Neuronal stem cell (in vitro differentiated cells): ENCODE measurements at regions not wholly inside any gene's neighbourhood (a gene's known extent, or its start where the extent isn't known, plus 50 kb on each side); places are given as distances from the start of the nearest gene placed in this dataset.

Source experiments
- DNase-seq: peaks from one replicate; pipeline ENCODE4 v3.0.0-alpha.2; 2013; ENCODE audit warnings: low spot score
- H2AFZ ChIP-seq: one replicate; pipeline ENCODE4 v1.6.1; 2013; ENCODE audit warnings: mild to moderate bottlenecking, low read length, inconsistent platforms
- H2AK5ac ChIP-seq: 2 replicates; pipeline ENCODE4 v1.6.1; 2013; ENCODE audit warnings: low read depth, mild to moderate bottlenecking, inconsistent platforms, low read length, moderate library complexity, mixed read lengths
- H2BK120ac ChIP-seq: 2 replicates; pipeline ENCODE4 v1.6.1; 2013; ENCODE audit warnings: low read depth, mild to moderate bottlenecking, inconsistent platforms, low read length, moderate library complexity, mixed read lengths
- H2BK12ac ChIP-seq: one replicate; pipeline ENCODE4 v1.6.1; 2013; ENCODE audit warnings: low read length, inconsistent platforms
- H2BK15ac ChIP-seq: 2 replicates; pipeline ENCODE4 v1.6.1; 2013; ENCODE audit warnings: mild to moderate bottlenecking, low read length, inconsistent platforms, mixed read lengths
- H2BK5ac ChIP-seq: one replicate; pipeline ENCODE4 v1.6.1; 2013; ENCODE audit warnings: inconsistent platforms, mild to moderate bottlenecking, low read length, moderate library complexity
- H3K14ac ChIP-seq: one replicate; pipeline ENCODE4 v1.6.1; 2013; ENCODE audit warnings: low read length, inconsistent platforms
- H3K18ac ChIP-seq: 2 replicates; pipeline ENCODE4 v1.6.1; 2013; ENCODE audit warnings: low read length, inconsistent platforms
- H3K23ac ChIP-seq: 2 replicates; pipeline ENCODE4 v1.6.1; 2013; ENCODE audit warnings: low read depth, mild to moderate bottlenecking, mixed read lengths, low read length, inconsistent platforms; ENCODE audit not compliant: poor library complexity
- H3K27ac ChIP-seq: replicated peaks from 3 replicates; pipeline ENCODE4 v1.5.1; 2013; ENCODE audit warnings: low read length, inconsistent platforms
- H3K27me3 ChIP-seq, 3 experiments: 2 replicates each; pipeline ENCODE4 v1.6.1; 2013; ENCODE audit warnings: low read length in 3 of 3, mild to moderate bottlenecking in 2 of 3, inconsistent platforms in 1 of 3, low read depth in 1 of 3, mixed read lengths in 1 of 3, moderate library complexity in 1 of 3; ENCODE audit not compliant: control insufficient read depth in 3 of 3, insufficient read depth in 3 of 3
- H3K36me3 ChIP-seq, 2 donors: replicated peaks in 1 of 2; 2 replicates each; pipeline ENCODE4 v1.6.1; 2013; ENCODE audit warnings: low read length in 2 of 2; ENCODE audit not compliant: control insufficient read depth in 2 of 2, insufficient read depth in 2 of 2
- H3K4ac ChIP-seq: 2 replicates; pipeline ENCODE4 v1.6.1; 2013; ENCODE audit warnings: inconsistent platforms, mild to moderate bottlenecking, low read length, moderate library complexity
- H3K4me1 ChIP-seq, 2 donors: 1 replicate in 1 of 2; 2 replicates in 1 of 2; pipeline ENCODE4 v1.6.1; 2013; ENCODE audit warnings: low read length in 2 of 2, low read depth in 1 of 2; ENCODE audit not compliant: control insufficient read depth in 2 of 2, insufficient read depth in 1 of 2
- H3K4me2 ChIP-seq: one replicate; pipeline ENCODE4 v1.6.1; 2013; ENCODE audit warnings: mild to moderate bottlenecking, low read length, inconsistent platforms; ENCODE audit not compliant: insufficient read depth, poor library complexity, severe bottlenecking
- H3K4me3 ChIP-seq, 2 donors: 2 replicates each; pipeline ENCODE4 v1.5.1; 2013; ENCODE audit warnings: low read length in 2 of 2, mild to moderate bottlenecking in 2 of 2, inconsistent platforms in 1 of 2, moderate library complexity in 1 of 2
- H3K79me1 ChIP-seq: one replicate; pipeline ENCODE4 v1.6.1; 2013; ENCODE audit warnings: low read depth, mild to moderate bottlenecking, inconsistent platforms, low read length, moderate library complexity
- H3K9ac ChIP-seq: one replicate; pipeline ENCODE4 v1.6.1; 2013; ENCODE audit warnings: mild to moderate bottlenecking, low read depth, low read length, inconsistent platforms; ENCODE audit not compliant: poor library complexity
- H3K9me3 ChIP-seq, 2 donors: replicated peaks in 1 of 2; 2 replicates each; pipeline versions ENCODE3 to v1.6.1; 2013; ENCODE audit warnings: low read length in 2 of 2, mild to moderate bottlenecking in 2 of 2, inconsistent platforms in 1 of 2, low read depth in 1 of 2, mixed read lengths in 1 of 2, moderate library complexity in 1 of 2; ENCODE audit not compliant: control insufficient read depth in 2 of 2, insufficient read depth in 1 of 2
- H4K8ac ChIP-seq: one replicate; pipeline ENCODE4 v1.6.1; 2013; ENCODE audit warnings: low read depth, mild to moderate bottlenecking, inconsistent platforms, low read length, moderate library complexity
- H4K91ac ChIP-seq: one replicate; pipeline ENCODE4 v1.6.1; 2013; ENCODE audit warnings: low read length, low read depth, mild to moderate bottlenecking, inconsistent platforms; ENCODE audit not compliant: poor library complexity
- WGBS, 2 donors: extraction: QIAGEN DNeasy Blood & Tissue Kit; methylation state at CpG; one replicate each; pipeline ENCODE4 v1.1.7; 2013; ENCODE audit warnings: missing lambda C conversion rate in 2 of 2, mixed read lengths in 1 of 2; ENCODE audit not compliant: insufficient read length in 2 of 2, insufficient replicate concordance in 1 of 2; ENCODE audit errors: extremely low coverage in 2 of 2; 5-methylcytosine and 5-hydroxymethylcytosine counted together

DNA sequence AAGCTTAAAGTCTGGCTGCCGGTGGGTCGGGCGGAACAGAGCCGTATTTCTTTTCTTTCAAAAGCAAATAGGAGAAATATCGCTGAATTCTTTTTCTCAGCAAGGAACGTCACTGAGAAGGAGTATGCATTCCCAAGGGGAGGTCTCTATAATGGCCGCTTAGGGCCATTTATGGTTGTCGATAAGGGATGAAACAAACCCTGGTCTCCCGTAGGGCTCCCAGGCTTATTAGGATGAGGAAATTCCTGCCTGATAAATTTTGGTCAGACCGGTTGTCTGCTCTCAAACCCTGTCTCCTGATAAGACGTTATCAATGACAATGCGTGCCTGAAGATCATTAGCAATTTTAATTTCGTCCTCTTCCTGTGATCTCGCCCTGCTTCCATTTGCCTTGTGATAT, 227.7 kb upstream of the ZEB2 start:
- Histone ChIP-seq H4K91ac (no peak overlapping the region), H2BK120ac (no peak overlapping the region), H3K23ac (no peak overlapping the region), H3K4me3 (no peak overlapping the region), H3K4ac (no peak overlapping the region), H3K14ac (no peak overlapping the region), H2AFZ (no peak overlapping the region), H2AK5ac (no peak overlapping the region), H2BK5ac (no peak overlapping the region), H3K4me2 (no peak overlapping the region), H3K79me1 (no peaks in the 10 kb centered on the region), H3K9ac (no peak overlapping the region), H3K27me3 (no peaks in the 10 kb centered on the region), H2BK12ac (no peak overlapping the region), H3K27ac (no peak overlapping the region), H3K9me3 (peaks cover 8 to 28% of the 10 kb centered on the region in 2 donors), H2BK15ac (no peak overlapping the region), H4K8ac (no peak overlapping the region), H3K4me1 (no peaks in the 10 kb centered on the region), H3K18ac (no peak overlapping the region), H3K36me3 (no peaks in the 10 kb centered on the region)
- no peak for DNase-seq
- no CpG with 5 or more reads among the region's 14 CpGs for WGBS, 2 donors

DNA sequence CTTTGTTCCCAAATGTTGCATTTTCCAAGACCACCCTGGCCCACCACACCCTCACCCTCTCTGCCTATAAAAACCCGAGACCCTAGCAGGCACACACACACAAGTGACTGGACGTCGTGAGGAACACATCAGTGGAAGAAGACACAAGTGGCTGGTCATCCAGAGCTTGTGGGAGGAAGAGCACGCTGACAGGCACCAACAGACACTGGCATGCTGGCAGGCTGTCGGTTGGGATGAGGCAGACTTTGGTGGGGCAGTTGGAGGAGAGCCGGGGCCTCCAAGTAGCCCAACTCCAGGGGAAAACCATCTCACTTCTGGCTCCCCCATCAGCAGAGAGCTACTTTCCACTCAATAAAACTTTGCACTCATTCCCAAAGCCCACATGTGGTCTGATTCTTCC, 225.5 kb upstream of the ZEB2 start:
- peak overlapping the region; percentile 85 for H3K23ac ChIP-seq
- peak overlapping the region; percentile 61 for H2BK120ac ChIP-seq
- no peak overlapping the region for H2AK5ac ChIP-seq
- no peak overlapping the region for H3K4me3 ChIP-seq
- WGBS, 2 donors, result no CpG with 5 or more reads among the region's 6 CpGs
- H3K14ac ChIP-seq, result no peak overlapping the region
- no peak overlapping the region for H3K18ac ChIP-seq
- H3K4me2 ChIP-seq, result no peak overlapping the region
- peak overlapping the region; percentile 74 for H3K9ac ChIP-seq
- no peaks in the 10 kb centered on the region for H3K27me3 ChIP-seq
- no peak overlapping the region for H2BK5ac ChIP-seq
- no peaks in the 10 kb centered on the region for H3K79me1 ChIP-seq
- H3K4ac ChIP-seq, result no peak overlapping the region
- H3K27ac ChIP-seq, result no peak overlapping the region
- no peak overlapping the region for H2AFZ ChIP-seq
- H2BK12ac ChIP-seq, result peak overlapping the region; percentile 58
- no peaks in the 10 kb centered on the region for H3K4me1 ChIP-seq
- no peak overlapping the region for H2BK15ac ChIP-seq
- H3K36me3 ChIP-seq, result no peaks in the 10 kb centered on the region
- no peak overlapping the region for H4K91ac ChIP-seq
- no peak overlapping the region for H4K8ac ChIP-seq
- DNase-seq, result no peak
- peaks cover 8 to 20% of the 10 kb centered on the region in 2 donors for H3K9me3 ChIP-seq

DNA sequence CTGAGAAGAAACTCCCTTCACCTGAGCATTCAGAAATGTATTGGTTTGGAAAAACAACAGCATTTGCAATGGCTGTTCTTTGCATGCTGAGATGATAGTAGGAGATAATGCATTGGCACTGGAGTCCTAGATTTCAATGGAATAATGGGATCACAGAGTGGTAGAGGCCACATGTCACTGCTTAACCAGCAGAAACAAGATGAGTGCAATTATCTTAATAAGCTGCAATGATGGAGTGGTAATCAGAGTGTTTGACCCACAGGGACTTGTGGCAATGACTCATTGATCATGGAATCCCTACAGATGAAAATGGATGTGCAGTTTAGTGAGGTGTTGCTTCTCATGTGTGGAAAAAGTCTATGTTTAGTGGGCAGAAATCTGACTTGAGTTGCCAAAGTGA, 218.8 kb upstream of the ZEB2 start:
- Histone ChIP-seq H2AK5ac (no peak overlapping the region), H2BK15ac (no peak overlapping the region), H3K27ac (no peak overlapping the region), H2BK120ac (no peak overlapping the region), H3K9ac (no peak overlapping the region), H3K4ac (no peak overlapping the region), H3K4me1 (no peaks in the 10 kb centered on the region), H2AFZ (no peak overlapping the region), H3K14ac (no peak overlapping the region), H2BK12ac (no peak overlapping the region), H2BK5ac (no peak overlapping the region), H4K91ac (no peak overlapping the region), H3K79me1 (no peaks in the 10 kb centered on the region), H3K9me3 (no peaks in the 10 kb centered on the region), H3K4me3 (no peak overlapping the region), H3K18ac (no peak overlapping the region), H4K8ac (no peak overlapping the region), H3K4me2 (no peak overlapping the region), H3K27me3 (no peaks in the 10 kb centered on the region), H3K23ac (no peak overlapping the region), H3K36me3 (no peaks in the 10 kb centered on the region)
- no peak for DNase-seq

DNA sequence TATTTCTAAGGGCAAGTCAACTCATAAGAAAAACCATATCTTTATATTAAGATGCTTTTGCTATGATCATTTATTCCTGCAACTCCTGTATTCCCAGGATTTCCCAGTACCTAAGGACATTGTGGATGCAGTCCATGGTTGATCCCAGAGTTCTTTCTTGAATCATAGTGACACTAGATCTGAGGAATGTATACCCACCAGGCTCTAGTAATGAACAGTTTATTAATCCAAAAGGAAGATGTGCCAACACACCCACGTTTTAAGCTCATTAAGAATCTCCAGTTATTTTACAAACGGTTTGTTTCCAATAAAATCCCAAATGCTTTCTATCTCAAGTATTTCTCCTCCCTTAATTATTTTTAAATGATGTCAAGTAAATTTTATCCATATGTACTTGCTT, 210.8 kb upstream of the ZEB2 start:
- DNase-seq, result no peak
- Histone ChIP-seq H2AFZ (no peak overlapping the region), H3K4ac (no peak overlapping the region), H3K27me3 (no peaks in the 10 kb centered on the region), H3K4me1 (no peaks in the 10 kb centered on the region), H3K27ac (no peak overlapping the region), H4K91ac (no peak overlapping the region), H3K36me3 (no peaks in the 10 kb centered on the region), H2BK120ac (no peak overlapping the region), H3K4me2 (no peak overlapping the region), H3K9ac (no peak overlapping the region), H3K23ac (no peak overlapping the region), H2BK12ac (no peak overlapping the region), H3K79me1 (no peaks in the 10 kb centered on the region), H3K18ac (no peak overlapping the region), H3K14ac (no peak overlapping the region), H2AK5ac (no peak overlapping the region), H2BK15ac (no peak overlapping the region), H3K9me3 (no peaks in the 10 kb centered on the region), H4K8ac (no peak overlapping the region), H3K4me3 (no peak overlapping the region), H2BK5ac (no peak overlapping the region)
- WGBS, 2 donors, result no CpG with 5 or more reads among the region's 2 CpGs
